ENCODE measurements at regions not wholly inside any gene's neighbourhood (a gene's known extent, or its start where the extent isn't known, plus 50 kb on each side); places are given as distances from the start of the nearest gene placed in this dataset.

DNA sequence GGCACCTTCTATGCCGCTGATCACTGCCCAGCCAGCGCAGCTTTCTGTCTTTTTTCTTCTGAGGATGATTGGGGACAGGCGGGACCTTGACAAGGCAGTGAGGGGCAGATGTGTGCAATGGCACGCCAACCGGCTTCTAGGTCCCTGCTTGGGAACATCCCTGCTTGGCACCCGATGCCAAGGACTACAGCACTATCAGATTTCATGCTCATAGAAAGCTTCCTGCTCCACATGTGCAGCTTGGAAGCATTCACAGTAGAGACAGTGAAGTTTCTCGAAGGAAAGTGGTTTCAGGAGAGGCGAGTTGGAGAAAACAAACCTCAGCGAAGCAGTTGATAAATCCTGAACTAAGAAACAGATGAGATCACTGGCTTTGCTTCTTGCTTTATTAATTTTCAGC is 267.5 kb upstream of the HABP2 start:
- TF ChIP-seq, protein P1, sequence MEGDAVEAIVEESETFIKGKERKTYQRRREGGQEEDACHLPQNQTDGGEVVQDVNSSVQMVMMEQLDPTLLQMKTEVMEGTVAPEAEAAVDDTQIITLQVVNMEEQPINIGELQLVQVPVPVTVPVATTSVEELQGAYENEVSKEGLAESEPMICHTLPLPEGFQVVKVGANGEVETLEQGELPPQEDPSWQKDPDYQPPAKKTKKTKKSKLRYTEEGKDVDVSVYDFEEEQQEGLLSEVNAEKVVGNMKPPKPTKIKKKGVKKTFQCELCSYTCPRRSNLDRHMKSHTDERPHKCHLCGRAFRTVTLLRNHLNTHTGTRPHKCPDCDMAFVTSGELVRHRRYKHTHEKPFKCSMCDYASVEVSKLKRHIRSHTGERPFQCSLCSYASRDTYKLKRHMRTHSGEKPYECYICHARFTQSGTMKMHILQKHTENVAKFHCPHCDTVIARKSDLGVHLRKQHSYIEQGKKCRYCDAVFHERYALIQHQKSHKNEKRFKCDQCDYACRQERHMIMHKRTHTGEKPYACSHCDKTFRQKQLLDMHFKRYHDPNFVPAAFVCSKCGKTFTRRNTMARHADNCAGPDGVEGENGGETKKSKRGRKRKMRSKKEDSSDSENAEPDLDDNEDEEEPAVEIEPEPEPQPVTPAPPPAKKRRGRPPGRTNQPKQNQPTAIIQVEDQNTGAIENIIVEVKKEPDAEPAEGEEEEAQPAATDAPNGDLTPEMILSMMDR (conservative IDR thresholded peaks at IDR 0.05; ENCODE audit: low read depth, low read length) = no peak
- no peak for TF ChIP-seq EZH2 (IDR thresholded peaks at IDR 0.05; ENCODE audit: borderline replicate concordance, low read depth, low read length, poor library complexity, severe bottlenecking)
